ENCODE measurements at regions not wholly inside any gene's neighbourhood (a gene's known extent, or its start where the extent isn't known, plus 50 kb on each side); places are given as distances from the start of the nearest gene placed in this dataset.

- TF ChIP-seq ZNF639 (CRISPR knock-in tag; conservative IDR thresholded peaks at IDR 0.05 in 1 of 2, IDR thresholded peaks at IDR 0.05 in 1 of 2): no peak
- TF ChIP-seq TAF1 (IDR thresholded peaks at IDR 0.05; ENCODE audit: control insufficient read depth, extremely low read depth, insufficient read depth, low read length, severe bottlenecking): no peak
- TF ChIP-seq ETS2 (tag; IDR thresholded peaks at IDR 0.05; ENCODE audit: borderline replicate concordance, poor library complexity, severe bottlenecking): no peak
- TF ChIP-seq CGGBP1 (CRISPR knock-in tag; IDR thresholded peaks at IDR 0.05): no peak
- 0 out of 2 replicates have a peak, but pooled peaks have one; percentile 13 for TF ChIP-seq ZNF589 (CRISPR knock-in tag; IDR thresholded peaks at IDR 0.05; ENCODE audit: low read depth)
- TF ChIP-seq FOXA1 (IDR thresholded peaks at IDR 0.05; ENCODE audit: borderline replicate concordance): no peak
- no peak for TF ChIP-seq HEY1 (CRISPR knock-in tag; IDR thresholded peaks at IDR 0.05; ENCODE audit: borderline replicate concordance)
- peak; percentile 51; the same call in 1 of the 2 replicates for TF ChIP-seq DPF2 (IDR thresholded peaks at IDR 0.05)
- TF ChIP-seq KLF10 (CRISPR knock-in tag; IDR thresholded peaks at IDR 0.05): no peak
- TF ChIP-seq SOX6 (IDR thresholded peaks at IDR 0.05): peak; percentile 22
- peak; percentile 57; the same call in 1 of the 2 replicates for TF ChIP-seq ARID1B (IDR thresholded peaks at IDR 0.05)
- no peak for TF ChIP-seq ZNF511 (CRISPR knock-in tag; IDR thresholded peaks at IDR 0.05)
- TF ChIP-seq RB1 (IDR thresholded peaks at IDR 0.05; ENCODE audit: low read depth): no peak
- no peak for TF ChIP-seq HOMEZ (CRISPR knock-in tag; IDR thresholded peaks at IDR 0.05)
- no peak for TF ChIP-seq PRDM10 (IDR thresholded peaks at IDR 0.05; ENCODE audit: partially characterized antibody)
- TF ChIP-seq CHD2 (IDR thresholded peaks at IDR 0.05; ENCODE audit: low read depth, low read length): no peak
- TF ChIP-seq ZNF174 (CRISPR knock-in tag; IDR thresholded peaks at IDR 0.05): no peak
- 0 out of 2 replicates have a peak, but pooled peaks have one; percentile 8 for TF ChIP-seq RFX1 (IDR thresholded peaks at IDR 0.05)
Measured at GRCh38 chr5:112682621-112683061, 55.0 kb upstream of the APC start (continued).
